ENCODE measurements at regions not wholly inside any gene's neighbourhood (a gene's known extent, or its start where the extent isn't known, plus 50 kb on each side); places are given as distances from the start of the nearest gene placed in this dataset.
"Not testable (repeated sequence)": the region's sequence is repeated elsewhere in the genome, so short reads cannot be mapped to it uniquely, and the experiment has no call there.

DNA sequence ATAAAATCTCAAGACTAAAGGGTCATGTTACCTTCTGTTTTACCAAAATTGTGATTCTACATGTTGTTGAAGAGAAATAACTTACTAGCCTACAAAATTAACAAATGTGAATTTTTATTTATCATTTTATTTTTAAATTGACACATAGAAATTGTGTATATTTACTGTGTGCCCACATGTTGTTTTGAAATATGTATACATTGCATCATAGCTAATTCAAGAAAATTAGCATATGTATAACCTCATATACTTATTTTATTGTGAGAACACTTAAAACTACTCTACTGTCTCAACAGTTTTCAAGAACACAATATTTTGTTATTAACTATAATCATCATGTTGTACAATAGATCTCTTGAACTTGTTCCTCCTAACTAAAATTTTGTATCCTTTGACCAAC, 177.8 kb downstream of the EPM2A start:
- in situ Hi-C loops (cut with HindIII; ENCODE audit: low pct_unique_long_range_greater_than_20kb, low sequenced_read_pairs) = no loop called here
- no peak for DNase-seq (ENCODE audit: low read depth in 1 of 2, low spot score in 1 of 2)
- no peak for TF ChIP-seq JUND (IDR thresholded peaks at IDR 0.05; ENCODE audit: low read depth)

DNA sequence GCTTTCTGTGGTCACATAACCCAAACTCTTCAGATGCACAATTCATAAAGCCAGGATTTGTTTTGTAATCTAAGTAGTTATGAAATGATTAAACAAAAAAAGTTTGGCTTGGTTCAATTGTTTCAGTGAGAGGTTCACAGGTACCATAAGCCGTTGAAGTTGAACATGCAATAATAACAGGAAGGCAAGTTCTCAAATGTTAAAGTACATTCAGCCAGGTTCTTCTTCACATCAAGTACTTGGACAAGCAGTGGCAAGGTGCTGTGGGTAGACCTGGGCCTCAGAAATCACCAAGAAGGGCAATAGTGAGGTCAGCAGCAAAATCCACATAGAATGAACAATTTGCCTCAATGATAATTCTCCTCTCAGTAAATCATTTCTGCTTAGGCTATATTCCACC, 175.5 kb downstream of the EPM2A start:
- in situ Hi-C loops (cut with HindIII; ENCODE audit: low pct_unique_long_range_greater_than_20kb, low sequenced_read_pairs) = no loop called here
- no peak for DNase-seq (ENCODE audit: low read depth in 1 of 2, low spot score in 1 of 2)
- TF ChIP-seq JUND (IDR thresholded peaks at IDR 0.05; ENCODE audit: low read depth) = no peak

DNA sequence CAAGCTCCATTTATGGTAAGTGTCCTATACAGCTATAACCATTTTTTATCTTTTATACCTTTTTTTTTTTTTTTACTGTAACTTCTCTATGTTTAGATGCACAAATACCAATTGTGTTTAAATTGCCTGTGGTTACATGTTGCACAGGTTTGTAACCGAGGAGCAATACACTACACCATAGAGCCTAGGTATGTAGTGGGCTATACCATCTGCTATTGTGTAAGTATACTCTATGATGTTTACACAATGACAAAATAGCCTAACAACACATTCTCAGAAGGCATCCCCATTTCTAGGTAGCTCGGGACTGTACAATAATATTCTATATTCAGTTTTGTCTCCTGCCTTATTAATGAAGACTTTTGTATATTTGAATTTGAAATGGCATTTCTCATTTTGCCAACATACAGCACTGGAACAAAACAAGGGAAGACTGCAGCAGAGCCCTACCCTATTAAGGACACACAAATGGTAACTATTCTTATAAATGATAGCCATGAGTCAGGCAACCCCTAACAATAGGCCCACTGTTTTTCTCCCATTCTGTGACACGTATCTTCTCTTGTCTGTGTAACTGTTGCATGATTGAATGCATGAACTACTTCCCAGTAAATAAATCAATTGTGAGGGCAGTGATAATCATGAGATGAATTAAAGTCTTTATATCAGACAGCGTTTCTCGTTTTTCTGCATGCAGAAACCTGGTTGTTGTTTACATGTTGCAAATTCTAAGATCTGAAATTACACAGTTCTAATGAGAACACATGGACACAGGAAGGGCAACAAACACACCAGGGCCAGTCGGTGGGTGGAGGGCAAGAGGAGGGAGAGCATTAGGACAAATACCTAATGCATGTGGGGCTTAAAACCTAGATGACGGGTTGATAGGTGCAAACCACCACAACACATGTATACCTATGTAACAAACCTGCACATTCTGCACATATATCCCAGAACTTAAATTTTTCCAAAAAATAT, 173.9 kb downstream of the EPM2A start:
- no peak for DNase-seq (ENCODE audit: low read depth in 1 of 2, low spot score in 1 of 2)
- in situ Hi-C loops (cut with HindIII; ENCODE audit: low pct_unique_long_range_greater_than_20kb, low sequenced_read_pairs) = no loop called here
- no peak for TF ChIP-seq JUND (IDR thresholded peaks at IDR 0.05; ENCODE audit: low read depth)

DNA sequence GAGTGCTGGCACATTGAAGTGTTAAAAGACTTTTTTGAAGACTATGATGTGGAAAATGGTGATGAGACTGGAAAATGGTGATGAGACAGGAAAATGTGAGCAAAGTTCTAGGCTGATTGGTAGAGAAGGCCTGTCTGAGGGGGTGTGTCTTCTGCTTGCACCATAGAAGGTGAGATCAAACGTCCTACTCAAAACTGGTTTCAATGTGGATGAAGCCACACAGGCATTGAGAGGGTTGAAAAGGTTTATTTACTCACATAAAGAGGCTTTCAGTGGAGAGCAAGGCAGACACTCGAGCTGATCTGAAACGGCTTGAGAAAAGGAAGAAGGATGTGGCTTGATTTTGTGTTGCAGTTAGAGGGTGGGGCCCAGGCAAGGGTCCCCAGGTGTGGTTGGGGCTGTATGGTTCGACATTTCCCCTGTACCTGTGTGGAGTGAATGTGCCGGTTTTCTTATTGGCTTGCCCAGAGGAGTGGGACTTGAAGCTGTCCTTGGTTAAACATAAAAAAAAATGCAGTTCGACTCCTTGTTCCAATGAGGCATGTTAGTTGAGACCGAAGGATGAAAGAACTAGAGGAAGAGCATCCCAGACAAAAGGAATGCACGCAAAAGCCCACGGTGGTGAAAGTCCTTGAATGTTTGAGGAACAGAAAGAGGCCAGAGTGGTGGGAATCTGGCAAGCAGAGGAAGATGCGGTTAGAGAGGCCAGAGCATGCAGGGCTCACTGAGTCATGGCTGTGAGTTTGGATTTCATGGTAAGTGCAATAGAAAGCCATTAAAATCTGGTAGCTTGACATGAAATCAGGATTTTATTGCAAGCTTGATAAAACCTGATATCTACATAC, 172.3 kb downstream of the EPM2A start:
- in situ Hi-C loops (cut with HindIII; ENCODE audit: low pct_unique_long_range_greater_than_20kb, low sequenced_read_pairs) = no loop called here
- DNase-seq (ENCODE audit: low read depth in 1 of 2, low spot score in 1 of 2) = no peak
- TF ChIP-seq JUND (IDR thresholded peaks at IDR 0.05; ENCODE audit: low read depth) = no peak

DNA sequence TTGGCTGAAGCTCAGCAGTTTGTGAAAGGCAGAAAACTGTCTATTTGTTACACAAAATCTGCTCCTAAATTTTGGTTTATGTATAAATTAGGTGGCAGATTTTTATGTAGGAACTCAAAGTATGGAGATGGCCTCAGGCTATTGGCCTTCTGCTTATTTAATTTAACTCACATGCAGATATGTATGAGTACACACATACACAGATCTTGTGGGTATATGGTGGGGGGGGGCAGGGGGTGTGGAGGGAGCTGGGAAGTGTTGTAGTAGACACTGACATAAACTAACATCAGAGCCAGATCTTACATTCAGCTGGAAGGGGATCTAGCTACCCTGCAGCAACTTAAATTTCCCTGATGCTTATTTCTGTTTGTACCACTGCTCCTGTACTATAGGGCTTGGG, 170.8 kb downstream of the EPM2A start:
- in situ Hi-C loops (cut with HindIII; ENCODE audit: low pct_unique_long_range_greater_than_20kb, low sequenced_read_pairs) = no loop called here
- TF ChIP-seq JUND (IDR thresholded peaks at IDR 0.05; ENCODE audit: low read depth) = no peak
- no peak for DNase-seq (ENCODE audit: low read depth in 1 of 2, low spot score in 1 of 2)

DNA sequence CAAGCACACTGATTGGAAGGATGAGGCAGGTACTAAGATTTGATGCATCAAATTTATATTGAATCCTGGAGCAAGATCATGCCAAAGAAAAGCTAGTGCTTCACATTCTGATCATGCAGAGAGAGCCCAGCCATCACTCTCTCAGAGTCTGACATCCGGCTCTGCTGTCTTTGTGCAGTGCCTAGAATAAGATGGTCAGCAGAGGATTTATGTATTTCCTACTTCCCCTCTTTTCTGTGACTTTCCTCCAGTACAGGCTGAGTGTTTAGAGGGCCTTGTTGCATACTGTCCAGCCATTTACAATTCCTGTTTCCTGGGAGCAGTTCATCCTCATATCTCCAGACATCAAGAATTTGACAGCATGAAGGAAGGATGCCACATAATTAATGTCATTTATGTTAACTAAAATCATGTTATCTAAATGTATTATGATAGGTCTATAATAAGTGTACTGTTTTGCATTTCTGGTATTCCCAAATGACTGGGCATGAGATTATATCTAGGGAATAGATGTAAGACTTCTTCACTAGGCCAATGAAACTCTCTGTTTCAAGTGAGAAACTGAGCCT, 167.6 kb downstream of the EPM2A start:
- in situ Hi-C loops (cut with HindIII; ENCODE audit: low pct_unique_long_range_greater_than_20kb, low sequenced_read_pairs) = no loop called here
- TF ChIP-seq JUND (IDR thresholded peaks at IDR 0.05; ENCODE audit: low read depth) = no peak
- no peak for DNase-seq (ENCODE audit: low read depth in 1 of 2, low spot score in 1 of 2)

DNA sequence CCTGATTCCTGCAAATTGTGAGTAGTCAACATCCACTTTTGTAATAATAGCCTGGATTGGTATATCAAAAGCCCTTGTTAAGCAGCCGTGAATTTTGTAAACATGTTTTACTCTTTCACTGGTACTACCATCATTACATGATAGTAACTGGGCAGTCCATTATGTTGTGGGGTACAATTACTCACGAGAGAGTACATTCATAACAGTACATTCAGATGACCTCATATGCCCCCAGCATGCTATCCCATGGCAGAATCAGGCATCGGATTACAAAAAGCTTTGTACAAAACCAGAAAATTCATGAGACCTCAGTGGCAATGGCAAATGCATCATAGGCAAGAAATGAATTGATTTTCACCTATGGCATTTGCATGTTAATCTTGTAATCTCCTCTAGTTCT, 166.2 kb downstream of the EPM2A start:
- no peak for TF ChIP-seq JUND (IDR thresholded peaks at IDR 0.05; ENCODE audit: low read depth)
- in situ Hi-C loops (cut with HindIII; ENCODE audit: low pct_unique_long_range_greater_than_20kb, low sequenced_read_pairs) = no loop called here
- DNase-seq (ENCODE audit: low read depth in 1 of 2, low spot score in 1 of 2) = no peak

DNA sequence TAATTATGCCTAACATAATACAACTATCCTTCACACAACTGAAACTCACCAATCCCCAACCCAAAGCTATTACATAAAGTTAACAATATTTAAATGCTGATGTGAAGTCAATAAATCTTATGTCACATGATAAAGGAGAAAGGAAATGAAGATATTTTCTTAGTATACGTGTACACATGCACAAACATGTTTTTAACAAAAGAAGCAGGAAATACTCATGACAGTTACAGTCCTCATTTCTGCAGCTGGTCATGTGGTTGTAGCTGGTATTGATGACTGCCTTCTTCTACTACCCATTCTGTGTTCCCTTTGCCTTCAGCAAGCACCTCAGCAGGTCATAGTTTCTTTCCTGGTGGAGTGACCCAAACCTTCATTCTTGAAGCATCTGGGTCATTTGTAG, 165.0 kb downstream of the EPM2A start:
- DNase-seq (ENCODE audit: low read depth in 1 of 2, low spot score in 1 of 2) = not testable (repeated sequence)

DNA sequence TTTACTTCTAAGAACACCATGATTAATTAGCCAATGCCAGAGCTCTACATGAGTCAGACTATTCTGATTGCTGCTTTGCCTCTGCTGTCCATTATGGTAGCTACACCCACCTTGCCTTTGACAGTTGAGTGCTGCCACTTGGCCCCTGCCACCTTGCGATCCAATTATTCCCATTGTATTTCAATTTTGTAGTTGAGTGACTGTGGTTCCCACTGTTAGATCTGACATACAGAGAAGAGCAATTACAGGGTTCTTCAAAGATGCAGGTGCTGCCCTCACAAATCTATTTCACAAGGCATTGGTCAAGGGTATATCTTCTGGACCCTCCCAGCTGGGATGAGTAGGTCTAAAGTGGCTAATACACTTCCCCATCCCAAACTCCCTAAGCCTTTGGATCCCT, 161.1 kb downstream of the EPM2A start:
- DNase-seq (ENCODE audit: low read depth in 1 of 2, low spot score in 1 of 2); in situ Hi-C loops (cut with HindIII; ENCODE audit: low pct_unique_long_range_greater_than_20kb, low sequenced_read_pairs): not testable (repeated sequence)

More for the DNA sequence above, 165.0 kb downstream of the EPM2A start:
- in situ Hi-C loops (cut with HindIII; ENCODE audit: low pct_unique_long_range_greater_than_20kb, low sequenced_read_pairs) = not testable (repeated sequence)

All from T47D (cell line).